Neural progenitor cell (in vitro differentiated cells): ENCODE measurements at regions not wholly inside any gene's neighbourhood (a gene's known extent, or its start where the extent isn't known, plus 50 kb on each side); places are given as distances from the start of the nearest gene placed in this dataset.

Source experiments
- CTCF ChIP-seq: fragments of 200-600 bp; sonication (generic); IDR thresholded peaks from 2 replicates; pipeline ENCODE4 v1.5.1; 2017; ENCODE audit warnings: antibody characterized with exemption, mild to moderate bottlenecking
- EZH2 ChIP-seq: fragments of 200-600 bp; sonication (generic); IDR thresholded peaks from 2 replicates; pipeline ENCODE4 v1.6.1; 2017; ENCODE audit warnings: antibody characterized with exemption, mild to moderate bottlenecking, moderate library complexity
- EZH2phosphoT487 ChIP-seq: fragments of 200-600 bp; sonication (generic); IDR thresholded peaks from 2 replicates; pipeline ENCODE4 v1.6.1; 2017; ENCODE audit warnings: antibody characterized with exemption

GRCh38 chr18:64365106-64365505 is 216.2 kb upstream of the LINC00305 start:
- no peak for TF ChIP-seq CTCF
- no peak for TF ChIP-seq EZH2phosphoT487
- TF ChIP-seq EZH2: no peak
